ENCODE measurements at regions not wholly inside any gene's neighbourhood (a gene's known extent, or its start where the extent isn't known, plus 50 kb on each side); places are given as distances from the start of the nearest gene placed in this dataset.
"Not testable (repeated sequence)": the region's sequence is repeated elsewhere in the genome, so short reads cannot be mapped to it uniquely, and the experiment has no call there.

DNA sequence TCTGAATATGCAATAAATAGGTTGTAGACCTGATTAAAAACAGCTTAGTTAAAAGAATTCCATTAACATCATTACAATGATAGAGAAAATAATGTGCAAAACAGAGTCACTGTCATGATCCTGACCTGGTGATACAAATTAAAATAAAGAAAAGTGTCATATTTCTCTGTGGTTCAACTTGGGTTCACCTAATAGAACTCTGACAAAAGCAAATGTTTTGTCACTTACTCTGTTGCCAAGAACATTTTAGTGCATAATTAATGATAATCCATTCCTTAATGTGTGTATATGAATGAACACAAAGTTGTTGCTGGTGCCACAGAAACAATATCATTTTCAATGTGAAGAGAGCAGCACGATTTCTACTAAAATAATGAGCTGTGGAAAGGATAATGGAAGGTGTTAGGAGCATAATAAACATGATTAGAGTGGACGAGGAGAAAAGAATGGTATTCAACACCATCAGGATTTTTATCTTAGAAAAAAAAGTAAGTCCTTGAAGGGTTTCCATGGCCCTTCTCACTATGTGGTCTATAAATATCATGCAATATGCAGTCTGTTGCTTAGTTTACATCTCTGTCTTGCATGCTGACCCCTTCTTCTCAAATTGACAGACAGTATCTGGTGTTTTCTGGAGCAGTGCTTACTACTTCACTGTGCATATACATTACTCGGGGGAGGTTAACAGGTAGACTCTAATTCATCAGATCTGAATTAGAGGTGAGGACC, 656.6 kb upstream of the MMS22L start:
- no peak overlapping the region for H3K4me3 ChIP-seq (ENCODE audit: low read length)
- TF ChIP-seq ZNF274 (IDR thresholded peaks at IDR 0.05; ENCODE audit: low read depth, low read length), result no peak

GRCh38 chr6:97947841-97948240, 664.8 kb upstream of the MMS22L start:
- no peak for TF ChIP-seq ZNF274 (IDR thresholded peaks at IDR 0.05; ENCODE audit: low read depth, low read length)
- no peak overlapping the region for H3K4me3 ChIP-seq (ENCODE audit: low read length)

GRCh38 chr6:97958134-97958533, 675.1 kb upstream of the MMS22L start:
- TF ChIP-seq ZNF274 (IDR thresholded peaks at IDR 0.05; ENCODE audit: low read depth, low read length), result no peak
- H3K4me3 ChIP-seq (ENCODE audit: low read length), result no peak overlapping the region

DNA sequence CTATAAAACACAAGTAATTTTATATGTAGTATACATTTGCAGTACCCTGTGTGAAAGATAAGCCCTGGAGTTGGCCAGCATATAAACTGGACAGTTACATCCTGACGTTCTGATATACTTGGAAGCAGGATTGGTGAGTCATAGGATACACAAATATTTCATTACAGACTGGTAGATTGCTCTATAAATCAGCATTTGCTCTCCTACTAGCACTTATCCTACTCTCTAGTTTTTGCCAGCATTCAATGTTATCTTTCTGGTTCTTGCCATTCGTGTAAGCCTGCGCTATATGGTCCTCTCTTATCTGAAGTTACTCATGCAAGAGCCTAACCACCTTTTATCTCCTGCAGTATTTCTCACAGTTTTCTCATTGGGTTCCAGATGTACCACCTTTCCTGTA, 680.2 kb upstream of the MMS22L start:
- TF ChIP-seq ZNF274 (IDR thresholded peaks at IDR 0.05; ENCODE audit: low read depth, low read length), result no peak

GRCh38 chr6:97969065-97969464, 686.0 kb upstream of the MMS22L start:
- TF ChIP-seq ZNF274 (IDR thresholded peaks at IDR 0.05; ENCODE audit: low read depth, low read length), result no peak

More for the DNA sequence above, 680.2 kb upstream of the MMS22L start:
- no peak overlapping the region for H3K4me3 ChIP-seq (ENCODE audit: low read length)

DNA sequence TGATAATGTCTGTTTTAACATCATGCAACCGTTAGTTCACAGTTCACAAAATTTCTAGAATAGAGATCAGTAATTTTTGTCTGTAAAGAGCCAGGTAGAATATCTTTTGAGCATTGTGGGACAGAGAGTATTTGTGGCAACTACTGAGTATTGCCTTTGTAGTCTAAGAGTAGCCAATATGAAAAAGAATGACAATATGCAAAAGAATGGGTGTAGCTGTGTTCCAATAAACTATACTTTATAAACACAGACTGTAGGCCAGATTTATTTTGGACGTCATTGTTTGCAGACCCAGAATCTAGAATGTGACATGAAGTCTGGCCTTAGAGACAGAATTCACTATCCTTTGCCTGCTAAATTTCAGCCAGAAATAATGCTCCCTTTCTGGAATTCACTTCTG, 694.1 kb upstream of the MMS22L start:
- no peak for TF ChIP-seq ZNF274 (IDR thresholded peaks at IDR 0.05; ENCODE audit: low read depth, low read length)
- no peak overlapping the region for H3K4me3 ChIP-seq (ENCODE audit: low read length)

More at GRCh38 chr6:97969065-97969464, 686.0 kb upstream of the MMS22L start:
- H3K4me3 ChIP-seq (ENCODE audit: low read length), result no peak overlapping the region

DNA sequence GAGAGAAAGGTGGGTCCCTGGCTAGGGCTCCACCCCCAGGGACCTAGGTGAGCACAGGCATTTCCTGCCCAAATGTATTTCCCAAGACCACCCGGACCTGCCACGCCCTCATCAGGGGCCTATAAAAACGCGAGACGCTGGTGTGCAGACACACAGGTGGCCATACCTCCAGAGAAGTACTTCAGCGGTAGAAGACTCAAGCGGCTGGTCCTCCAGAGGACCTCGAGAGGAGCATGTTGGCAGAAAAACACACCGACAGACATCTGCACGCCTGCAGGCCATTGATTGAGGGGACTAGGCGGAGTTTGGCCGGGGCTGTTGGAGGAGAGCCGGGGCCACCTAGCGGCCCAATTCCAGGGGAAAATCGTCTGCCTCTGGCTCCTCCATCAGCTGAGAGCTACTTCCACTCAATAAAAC, 695.8 kb upstream of the MMS22L start:
- no peak overlapping the region for H3K4me3 ChIP-seq (ENCODE audit: low read length)
- no peak for TF ChIP-seq ZNF274 (IDR thresholded peaks at IDR 0.05; ENCODE audit: low read depth, low read length)

GRCh38 chr6:97979285-97979684, 696.3 kb upstream of the MMS22L start:
- H3K4me3 ChIP-seq (ENCODE audit: low read length), result not testable (repeated sequence)

DNA sequence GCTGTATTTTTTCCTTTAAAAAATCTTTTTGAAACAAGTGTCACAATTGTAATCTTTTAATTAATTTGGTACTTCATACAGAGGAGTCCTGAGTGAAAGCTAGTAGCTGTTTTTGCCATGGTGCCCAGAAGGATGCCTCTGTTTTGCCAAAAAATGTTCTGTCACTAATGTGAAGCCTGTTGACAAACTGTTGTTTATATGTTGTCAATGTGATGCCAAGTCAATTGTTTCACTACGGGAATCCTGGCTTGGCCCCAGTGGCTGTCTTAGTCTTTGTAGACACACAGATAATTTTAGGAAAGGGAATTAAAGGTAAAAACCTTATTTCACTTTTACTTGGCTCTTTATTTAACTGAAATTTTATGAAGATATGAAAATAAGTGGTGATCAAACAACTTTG, 706.4 kb upstream of the MMS22L start:
- TF ChIP-seq ZNF274 (IDR thresholded peaks at IDR 0.05; ENCODE audit: low read depth, low read length), result no peak
- H3K4me3 ChIP-seq (ENCODE audit: low read length), result no peak overlapping the region

GRCh38 chr6:97995158-97995557, 712.1 kb upstream of the MMS22L start:
- H3K4me3 ChIP-seq (ENCODE audit: low read length), result no peak overlapping the region
- no peak for TF ChIP-seq ZNF274 (IDR thresholded peaks at IDR 0.05; ENCODE audit: low read depth, low read length)

- no peak overlapping the region for H3K4me3 ChIP-seq (ENCODE audit: low read length)
- TF ChIP-seq ZNF274 (IDR thresholded peaks at IDR 0.05; ENCODE audit: low read depth, low read length), result no peak
Observed at GRCh38 chr6:98002678-98003077, 719.7 kb upstream of the MMS22L start.

DNA sequence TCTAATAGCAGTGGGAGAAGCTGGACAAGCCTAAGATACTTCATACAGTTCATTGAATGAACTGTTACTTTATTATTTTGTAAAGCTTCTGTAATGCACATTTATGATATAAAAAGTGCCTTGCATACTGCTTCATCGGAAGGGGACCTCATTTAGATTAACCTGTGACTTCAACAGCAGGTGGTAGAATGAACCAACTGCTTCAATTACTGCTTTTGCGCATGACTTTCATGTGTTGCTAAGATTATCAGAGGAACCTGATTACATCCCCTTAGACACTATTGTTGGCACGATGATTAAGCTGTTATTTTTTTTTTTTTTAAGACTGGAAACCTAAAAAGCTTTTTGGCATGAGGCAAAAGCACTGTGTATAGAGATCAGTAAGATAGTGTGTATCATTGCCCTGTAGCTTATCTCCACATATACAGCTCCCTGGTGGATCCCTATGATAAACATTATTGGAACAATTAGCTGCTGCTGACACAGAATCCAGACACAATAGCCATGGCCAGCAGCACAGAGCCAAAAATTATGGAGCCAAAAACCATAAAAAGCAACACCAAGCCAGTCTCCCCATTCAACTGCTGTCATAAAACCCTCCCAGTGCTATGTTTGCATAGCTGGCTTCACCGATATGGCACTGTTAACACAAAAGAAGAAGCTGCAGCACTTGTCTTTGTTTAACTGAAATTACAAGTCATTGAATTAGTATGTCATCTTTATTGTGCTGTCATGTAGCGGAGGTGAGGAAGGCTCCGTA, 731.6 kb upstream of the MMS22L start:
- no peak for TF ChIP-seq ZNF274 (IDR thresholded peaks at IDR 0.05; ENCODE audit: low read depth, low read length)
- no peak overlapping the region for H3K4me3 ChIP-seq (ENCODE audit: low read length)

- no peak overlapping the region for H3K4me3 ChIP-seq (ENCODE audit: low read length)
- no peak for TF ChIP-seq ZNF274 (IDR thresholded peaks at IDR 0.05; ENCODE audit: low read depth, low read length)
Observed at GRCh38 chr6:98016565-98016964, 733.5 kb upstream of the MMS22L start.

- no peak overlapping the region for H3K4me3 ChIP-seq (ENCODE audit: low read length)
- TF ChIP-seq ZNF274 (IDR thresholded peaks at IDR 0.05; ENCODE audit: low read depth, low read length), result no peak
Observed at GRCh38 chr6:98020222-98020621, 737.2 kb upstream of the MMS22L start.

DNA sequence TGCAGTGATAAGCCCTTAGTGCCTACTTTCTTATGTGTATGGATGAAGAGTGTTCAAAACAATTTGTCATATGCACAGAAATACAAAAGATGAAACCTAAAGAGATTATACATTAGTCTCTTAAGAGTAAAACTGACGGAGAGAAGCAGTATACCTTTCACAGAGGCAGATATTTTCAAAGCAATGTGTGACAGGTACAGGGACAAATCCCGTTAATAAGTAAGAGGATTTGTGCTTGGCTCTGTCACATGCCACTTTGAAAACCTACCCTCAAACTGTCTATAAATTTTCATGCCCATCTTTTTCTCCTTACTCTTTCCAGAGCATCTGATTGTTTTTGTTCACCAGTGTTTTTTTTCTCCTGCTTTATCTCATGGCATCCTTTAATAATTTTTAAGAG, 741.3 kb upstream of the MMS22L start:
- TF ChIP-seq ZNF274 (IDR thresholded peaks at IDR 0.05; ENCODE audit: low read depth, low read length), result no peak
- no peak overlapping the region for H3K4me3 ChIP-seq (ENCODE audit: low read length)

All from GM08714 (cell line).